SK-N-SH treated with all-trans-retinoic acid at 6 μM for 48 hours (cell line): ENCODE measurements at regions not wholly inside any gene's neighbourhood (a gene's known extent, or its start where the extent isn't known, plus 50 kb on each side); places are given as distances from the start of the nearest gene placed in this dataset.

Experiments
- ISL1 ChIP-seq: fragments of 250-450 bp; sonication (Bioruptor Pico); IDR thresholded peaks from 2 replicates; pipeline ENCODE4 v2.1.2; 2022; ENCODE audit warnings: mild to moderate bottlenecking, moderate library complexity
- ZC3H10 ChIP-seq: fragments of 250-450 bp; sonication (Bioruptor Pico); IDR thresholded peaks from 2 replicates; pipeline ENCODE4 v1.5.1; 2021; ENCODE audit warnings: mild to moderate bottlenecking, moderate library complexity
- ZFP30 ChIP-seq: fragments of 450-650 bp; formaldehyde crosslinking; IDR thresholded peaks from 2 replicates; pipeline ENCODE4 v1.5.0; 2022; ENCODE audit warnings: mild to moderate bottlenecking, moderate library complexity

DNA sequence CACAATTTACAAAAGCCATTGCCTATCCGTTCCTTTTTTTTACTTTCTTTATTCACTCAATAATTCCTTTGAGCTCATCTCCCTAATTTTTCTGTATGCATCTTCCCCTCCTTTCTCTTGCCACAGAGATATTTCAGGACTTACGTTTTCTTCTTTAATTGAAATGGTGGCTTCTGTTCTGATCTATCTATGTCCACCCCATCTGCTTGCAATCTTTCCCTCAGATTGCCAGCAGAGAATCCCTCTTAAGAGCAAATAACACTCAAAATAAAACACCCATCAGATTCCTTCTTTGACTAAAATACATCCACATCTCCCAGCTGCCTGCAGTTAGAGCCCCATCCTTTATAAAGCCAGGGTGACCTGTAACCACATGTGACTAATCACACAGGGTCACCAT is 478.6 kb downstream of the EFNB2 start:
- TF ChIP-seq ISL1 (CRISPR knock-in tag) (no peak), ZC3H10 (CRISPR knock-in tag) (no peak), ZFP30 (CRISPR knock-in tag) (no peak)
